GM23248 (cell line): ENCODE measurements at regions not wholly inside any gene's neighbourhood (a gene's known extent, or its start where the extent isn't known, plus 50 kb on each side); places are given as distances from the start of the nearest gene placed in this dataset.
A peak's percentile ranks its signal among the peaks of the same experiment; 100 is the strongest.

Experiments used
- DNase-seq: peaks from one replicate; pipeline ENCODE4 v3.0.0-alpha.2; 2015
- H2AFZ ChIP-seq: fragments of 200-600 bp; sonication (generic); 2 replicates; pipeline ENCODE4 v1.6.1; 2016; ENCODE audit warnings: antibody characterized with exemption
- H3F3A ChIP-seq: fragments of 200-600 bp; sonication (generic); 2 replicates; pipeline ENCODE4 v1.6.1; 2016; ENCODE audit warnings: mild to moderate bottlenecking, antibody characterized with exemption, mixed run types; ENCODE audit not compliant: insufficient read depth
- H3K27ac ChIP-seq: fragments of 200-600 bp; sonication (generic); 2 replicates; pipeline ENCODE4 v1.5.1; 2016; ENCODE audit warnings: mild to moderate bottlenecking
- H3K27me3 ChIP-seq: fragments of 200-600 bp; sonication (generic); replicated peaks from 2 replicates; pipeline ENCODE4 v1.6.1; 2016; ENCODE audit warnings: mild to moderate bottlenecking; ENCODE audit not compliant: insufficient read depth
- H3K36me3 ChIP-seq: fragments of 200-600 bp; sonication (generic); 2 replicates; pipeline ENCODE4 v1.6.1; 2016; ENCODE audit warnings: low read depth, mild to moderate bottlenecking
- H3K4me1 ChIP-seq: fragments of 200-600 bp; sonication (generic); 2 replicates; pipeline ENCODE4 v1.6.1; 2016; ENCODE audit warnings: mild to moderate bottlenecking; ENCODE audit not compliant: insufficient read depth
- H3K4me2 ChIP-seq: fragments of 200-600 bp; sonication (generic); one replicate; pipeline ENCODE4 v1.6.1; 2016; ENCODE audit warnings: mild to moderate bottlenecking; ENCODE audit not compliant: unreplicated experiment
- H3K4me3 ChIP-seq: fragments of 200-600 bp; sonication (generic); 2 replicates; pipeline ENCODE4 v1.5.1; 2016; ENCODE audit warnings: mild to moderate bottlenecking
- H3K79me2 ChIP-seq: fragments of 200-600 bp; sonication (generic); 2 replicates; pipeline ENCODE4 v1.6.1; 2016; ENCODE audit warnings: mild to moderate bottlenecking; ENCODE audit not compliant: insufficient read depth
- H3K9ac ChIP-seq: fragments of 200-600 bp; sonication (generic); 2 replicates; pipeline ENCODE4 v1.6.1; 2016; ENCODE audit warnings: mild to moderate bottlenecking
- H3K9me2 ChIP-seq: fragments of 200-600 bp; sonication (generic); 2 replicates; pipeline ENCODE4 v1.6.1; 2016; ENCODE audit warnings: mixed run types, mild to moderate bottlenecking, moderate library complexity; ENCODE audit not compliant: insufficient read depth
- H3K9me3 ChIP-seq: fragments of 200-600 bp; sonication (generic); one replicate; pipeline ENCODE4 v1.6.1; 2017; ENCODE audit warnings: low read depth
- H4K20me1 ChIP-seq: fragments of 200-600 bp; sonication (generic); 2 replicates; pipeline ENCODE4 v1.6.0; 2016; ENCODE audit not compliant: insufficient read depth
- EZH2 ChIP-seq: fragments of 200-600 bp; sonication (generic); IDR thresholded peaks from 2 replicates; pipeline ENCODE4 v1.6.1; 2018; ENCODE audit warnings: antibody characterized with exemption, mild to moderate bottlenecking; ENCODE audit not compliant: insufficient read depth, poor library complexity, severe bottlenecking
- EZH2phosphoT487 ChIP-seq: fragments of 200-600 bp; sonication (generic); IDR thresholded peaks from 2 replicates; pipeline ENCODE4 v1.6.1; 2018; ENCODE audit warnings: antibody characterized with exemption, moderate library complexity, mild to moderate bottlenecking, low read depth; ENCODE audit not compliant: insufficient read depth
- WGBS, 2 experiments: methylation state at CpG; one replicate each; pipeline ENCODE4 v1.1.6; 2015 to 2017; ENCODE audit warnings: low lambda C conversion rate in 2 of 2, low coverage in 1 of 2; ENCODE audit errors: missing lambda C conversion rate in 2 of 2; 5-methylcytosine and 5-hydroxymethylcytosine counted together
- in situ Hi-C: fragments of 300-500 bp; cut with MboI; formaldehyde crosslinking; loops from 2 replicates; pipeline ENCODE4 v1.15.0; 2020

GRCh38 chr17:12445331-12445730, 220.4 kb upstream of the MYOCD start:
- H3K9me2 ChIP-seq: no peaks in the 10 kb centered on the region
- no peak overlapping the region for H3K4me3 ChIP-seq
- no peak overlapping the region for H3K4me2 ChIP-seq
- H3K9ac ChIP-seq: no peak overlapping the region
- no peaks in the 10 kb centered on the region for H3K27me3 ChIP-seq
- H4K20me1 ChIP-seq: no peaks in the 10 kb centered on the region
- no peak overlapping the region for H2AFZ ChIP-seq
- no peaks in the 10 kb centered on the region for H3K4me1 ChIP-seq
- TF ChIP-seq EZH2phosphoT487 (no peak), EZH2 (no peak)
- no peaks in the 10 kb centered on the region for H3K9me3 ChIP-seq
- no peak for DNase-seq
- H3K79me2 ChIP-seq: no peaks in the 10 kb centered on the region
- H3K36me3 ChIP-seq: no peaks in the 10 kb centered on the region
- in situ Hi-C loops: no loop called here
- WGBS, 2 experiments: 0 to 10% methylated on average over 1 of the region's 1 CpG
- H3K27ac ChIP-seq: no peak overlapping the region
- H3F3A ChIP-seq: no peaks in the 10 kb centered on the region

DNA sequence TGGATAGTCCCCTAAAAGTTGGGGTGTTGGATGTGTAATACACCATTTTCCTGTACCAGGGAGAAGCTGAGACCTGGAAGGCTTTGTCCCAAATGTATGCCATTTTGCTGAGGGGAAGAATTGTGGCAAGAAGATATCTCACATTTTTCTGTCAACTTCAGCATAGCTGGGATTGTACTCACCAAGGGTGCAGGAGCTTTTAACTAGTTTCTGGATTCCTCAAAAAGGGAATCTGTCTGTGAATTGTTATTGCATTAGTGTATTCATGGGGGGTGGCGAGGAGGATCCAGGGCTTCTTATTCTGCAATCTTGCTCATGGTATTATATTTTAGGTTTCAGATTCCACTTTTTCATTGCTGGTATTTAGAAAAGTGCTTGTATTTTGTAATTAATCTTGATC, 208.2 kb upstream of the MYOCD start:
- in situ Hi-C loops: no loop called here
- Histone ChIP-seq H4K20me1 (no peaks in the 10 kb centered on the region), H2AFZ (no peak overlapping the region), H3K79me2 (no peaks in the 10 kb centered on the region), H3K4me2 (no peak overlapping the region), H3F3A (no peaks in the 10 kb centered on the region), H3K27ac (no peak overlapping the region), H3K9me2 (no peaks in the 10 kb centered on the region), H3K36me3 (no peaks in the 10 kb centered on the region), H3K4me3 (no peak overlapping the region), H3K9me3 (no peaks in the 10 kb centered on the region), H3K9ac (no peak overlapping the region), H3K4me1 (no peaks in the 10 kb centered on the region), H3K27me3 (no peaks in the 10 kb centered on the region)
- peak; percentile 1 for DNase-seq
- TF ChIP-seq EZH2: no peak
- no peak for TF ChIP-seq EZH2phosphoT487
- WGBS, 2 experiments: 3 to 6% methylated on average over 1 of the region's 1 CpG

GRCh38 chr17:12459736-12460135, 206.0 kb upstream of the MYOCD start:
- no peaks in the 10 kb centered on the region for H3K27me3 ChIP-seq
- TF ChIP-seq EZH2phosphoT487: no peak
- no peak for TF ChIP-seq EZH2
- H3K4me3 ChIP-seq: no peak overlapping the region
- no peak for DNase-seq
- no peak overlapping the region for H3K27ac ChIP-seq
- no peak overlapping the region for H3K4me2 ChIP-seq
- no peaks in the 10 kb centered on the region for H3K9me2 ChIP-seq
- H3K36me3 ChIP-seq: no peaks in the 10 kb centered on the region
- no peaks in the 10 kb centered on the region for H3K9me3 ChIP-seq
- no peak overlapping the region for H2AFZ ChIP-seq
- no peak overlapping the region for H3K9ac ChIP-seq
- H3K79me2 ChIP-seq: no peaks in the 10 kb centered on the region
- no peaks in the 10 kb centered on the region for H4K20me1 ChIP-seq
- in situ Hi-C loops: no loop called here
- H3K4me1 ChIP-seq: no peaks in the 10 kb centered on the region
- H3F3A ChIP-seq: no peaks in the 10 kb centered on the region

DNA sequence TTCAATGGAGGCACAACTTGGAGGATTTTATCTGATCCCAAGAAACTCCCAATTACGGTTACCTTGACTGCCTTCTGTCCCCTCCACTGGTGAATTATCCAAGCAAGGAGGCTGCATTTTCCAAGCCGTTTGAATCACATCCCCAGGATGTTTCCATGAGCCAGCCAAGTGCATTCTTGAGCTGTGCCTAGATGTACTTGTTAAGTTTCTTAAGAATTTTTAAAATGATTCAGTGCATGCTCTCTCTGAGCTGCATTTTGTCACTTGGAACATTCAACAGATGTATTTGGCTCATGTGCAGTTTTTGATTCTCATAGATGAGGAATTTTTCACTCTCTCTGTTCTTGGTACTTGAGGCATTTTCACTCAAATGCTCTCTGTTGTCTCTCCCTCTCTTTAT, 202.6 kb upstream of the MYOCD start:
- Histone ChIP-seq H3K9ac (no peak overlapping the region), H3K36me3 (no peaks in the 10 kb centered on the region), H3K79me2 (no peaks in the 10 kb centered on the region), H3F3A (no peaks in the 10 kb centered on the region), H3K4me1 (no peaks in the 10 kb centered on the region), H3K4me3 (no peak overlapping the region), H3K9me3 (no peaks in the 10 kb centered on the region), H3K27ac (no peak overlapping the region), H3K9me2 (no peaks in the 10 kb centered on the region), H2AFZ (no peak overlapping the region), H3K4me2 (no peak overlapping the region), H4K20me1 (no peaks in the 10 kb centered on the region), H3K27me3 (no peaks in the 10 kb centered on the region)
- in situ Hi-C loops: no loop called here
- 0 to 2% methylated on average over 2 of the region's 2 CpGs for WGBS, 2 experiments
- no peak for TF ChIP-seq EZH2phosphoT487
- no peak for TF ChIP-seq EZH2
- DNase-seq: peak; percentile 40

DNA sequence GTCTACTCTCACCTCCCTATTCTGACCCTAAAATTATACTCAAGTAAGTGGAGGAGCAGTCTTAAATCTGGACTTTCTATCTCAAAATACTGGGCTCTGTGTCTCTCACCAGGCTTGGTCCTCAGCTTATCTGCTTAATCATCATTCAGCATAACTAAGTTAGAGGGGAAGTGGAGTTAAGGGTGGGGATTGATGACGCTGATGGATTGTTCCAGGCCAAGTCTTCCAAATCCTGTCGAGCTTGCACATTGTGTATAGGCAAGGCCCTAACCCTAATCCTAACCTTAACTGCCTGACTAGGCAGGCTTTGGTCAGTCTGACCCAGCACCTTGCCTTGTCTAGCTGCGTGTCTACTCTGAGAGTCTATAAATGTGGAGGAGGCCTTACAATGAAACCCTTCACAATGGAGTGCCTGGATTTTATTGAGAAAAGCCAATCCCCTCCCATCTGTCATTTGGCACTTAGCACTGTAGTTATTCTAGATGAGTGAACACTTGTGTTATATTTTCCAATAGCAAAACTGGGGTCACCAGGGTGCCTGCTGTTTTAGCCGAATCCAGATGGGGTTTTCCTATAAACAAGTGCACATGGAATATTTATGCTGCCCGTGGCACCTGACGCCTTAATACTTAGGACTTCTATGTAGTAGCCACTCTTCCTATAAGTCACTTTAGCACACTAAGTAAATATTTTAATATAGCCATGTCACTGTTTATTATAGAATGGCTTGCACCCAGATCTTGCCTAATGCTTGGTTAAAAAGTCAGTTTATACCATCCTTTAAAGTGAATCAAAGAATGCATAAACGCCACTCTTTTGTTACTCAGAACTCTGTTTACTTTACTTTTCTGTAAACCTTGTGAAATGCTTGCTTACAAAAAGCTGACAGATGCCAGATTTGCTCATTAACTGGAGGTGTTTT, 193.2 kb upstream of the MYOCD start:
- H3K9ac ChIP-seq: no peak overlapping the region
- no peaks in the 10 kb centered on the region for H4K20me1 ChIP-seq
- WGBS, 2 experiments: 27 to 31% methylated on average over 7 of the region's 7 CpGs
- H3K9me3 ChIP-seq: no peaks in the 10 kb centered on the region
- no peak overlapping the region for H2AFZ ChIP-seq
- H3K4me2 ChIP-seq: no peak overlapping the region
- in situ Hi-C loops: no loop called here
- H3K27me3 ChIP-seq: no peaks in the 10 kb centered on the region
- no peaks in the 10 kb centered on the region for H3F3A ChIP-seq
- no peaks in the 10 kb centered on the region for H3K79me2 ChIP-seq
- no peaks in the 10 kb centered on the region for H3K9me2 ChIP-seq
- no peak overlapping the region for H3K27ac ChIP-seq
- no peaks in the 10 kb centered on the region for H3K36me3 ChIP-seq
- TF ChIP-seq EZH2phosphoT487 (no peak), EZH2 (no peak)
- no peak for DNase-seq
- no peak overlapping the region for H3K4me3 ChIP-seq
- H3K4me1 ChIP-seq: no peaks in the 10 kb centered on the region
